Epithelial cell of esophagus (primary cell): ENCODE measurements at regions not wholly inside any gene's neighbourhood (a gene's known extent, or its start where the extent isn't known, plus 50 kb on each side); places are given as distances from the start of the nearest gene placed in this dataset.

Experiments
- DNase-seq: peaks from one replicate; pipeline ENCODE4 v3.0.0; 2010; ENCODE audit warnings: low read depth
- H3K4me3 ChIP-seq: 2 replicates; pipeline ENCODE4 v1.5.1; 2011; ENCODE audit warnings: mild to moderate bottlenecking, low read length, control low read depth
- CTCF ChIP-seq: IDR thresholded peaks from 2 replicates; pipeline ENCODE4 v1.5.1; 2011; ENCODE audit warnings: low read depth, mild to moderate bottlenecking, low read length, control low read depth, inconsistent platforms; ENCODE audit not compliant: insufficient read depth; ENCODE audit errors: missing control alignments

GRCh38 chr11:45483416-45483815 is 182.0 kb downstream of the CHST1 start:
- TF ChIP-seq CTCF: no peak
- H3K4me3 ChIP-seq: no peak overlapping the region
- DNase-seq: no peak

GRCh38 chr11:45482331-45482730 is 183.1 kb downstream of the CHST1 start:
- DNase-seq: no peak
- no peak for TF ChIP-seq CTCF
- H3K4me3 ChIP-seq: no peak overlapping the region

- H3K4me3 ChIP-seq: no peak overlapping the region
- TF ChIP-seq CTCF: no peak
- no peak for DNase-seq
These were observed 184.4 kb downstream of the CHST1 start for GRCh38 chr11:45481026-45481425.

- no peak for DNase-seq
- H3K4me3 ChIP-seq: no peak overlapping the region
- no peak for TF ChIP-seq CTCF
These were observed 187.8 kb downstream of the CHST1 start for GRCh38 chr11:45477588-45477987.

GRCh38 chr11:45476126-45476525 is 189.3 kb downstream of the CHST1 start:
- DNase-seq: no peak
- no peak overlapping the region for H3K4me3 ChIP-seq
- no peak for TF ChIP-seq CTCF

GRCh38 chr11:45475173-45475572 is 189.0 kb upstream of the SYT13 start:
- DNase-seq: no peak
- TF ChIP-seq CTCF: no peak
- H3K4me3 ChIP-seq: no peak overlapping the region

- TF ChIP-seq CTCF: no peak
- DNase-seq: no peak
- no peak overlapping the region for H3K4me3 ChIP-seq
These were observed 187.3 kb upstream of the SYT13 start for GRCh38 chr11:45473341-45473895.
